HG03571 (cell line): ENCODE measurements at regions not wholly inside any gene's neighbourhood (a gene's known extent, or its start where the extent isn't known, plus 50 kb on each side); places are given as distances from the start of the nearest gene placed in this dataset.
"Not testable (repeated sequence)": the region's sequence is repeated elsewhere in the genome, so short reads cannot be mapped to it uniquely, and the experiment has no call there.

Source experiments
- ATAC-seq: cut with Tn5 transposase; IDR thresholded peaks from one replicate; pipeline ENCODE4 v1.9.1; 2021; ENCODE audit not compliant: unreplicated experiment

- ATAC-seq: no peak
These were observed 123.7 kb downstream of the COX18 start for GRCh38 chr4:72945719-72946336.

GRCh38 chr4:72942565-72942964, 127.0 kb downstream of the COX18 start:
- ATAC-seq: no peak

GRCh38 chr4:72938516-72938915, 131.0 kb downstream of the COX18 start:
- no peak for ATAC-seq

- ATAC-seq: no peak
These were observed 134.1 kb downstream of the COX18 start for GRCh38 chr4:72935462-72935861.

GRCh38 chr4:72933029-72933428, 136.5 kb downstream of the COX18 start:
- no peak for ATAC-seq

GRCh38 chr4:72931346-72931745, 138.2 kb downstream of the COX18 start:
- no peak for ATAC-seq

- ATAC-seq: not testable (repeated sequence)
These were observed 139.8 kb downstream of the COX18 start for GRCh38 chr4:72929596-72930274.

- no peak for ATAC-seq
These were observed 144.7 kb downstream of the COX18 start for GRCh38 chr4:72924814-72925213.

GRCh38 chr4:72919937-72920336, 149.6 kb downstream of the COX18 start:
- ATAC-seq: no peak

- no peak for ATAC-seq
These were observed 150.1 kb downstream of the COX18 start for GRCh38 chr4:72919464-72919863.

GRCh38 chr4:72918362-72918761, 151.2 kb downstream of the COX18 start:
- no peak for ATAC-seq

- no peak for ATAC-seq
These were observed 158.2 kb downstream of the COX18 start for GRCh38 chr4:72911316-72911715.

GRCh38 chr4:72909461-72909860, 160.1 kb downstream of the COX18 start:
- no peak for ATAC-seq

- no peak for ATAC-seq
These were observed 167.2 kb downstream of the COX18 start for GRCh38 chr4:72902354-72902753.

- ATAC-seq: no peak
These were observed 168.0 kb downstream of the COX18 start for GRCh38 chr4:72901553-72901952.

GRCh38 chr4:72900952-72901351, 168.6 kb downstream of the COX18 start:
- no peak for ATAC-seq

- ATAC-seq: no peak
These were observed 169.9 kb downstream of the COX18 start for GRCh38 chr4:72899621-72900020.

GRCh38 chr4:72899214-72899613, 170.3 kb downstream of the COX18 start:
- no peak for ATAC-seq

GRCh38 chr4:72896515-72896914, 173.0 kb downstream of the COX18 start:
- ATAC-seq: no peak

- ATAC-seq: no peak
These were observed 174.1 kb downstream of the COX18 start for GRCh38 chr4:72895408-72895807.

GRCh38 chr4:72893354-72894066, 176.0 kb downstream of the COX18 start:
- ATAC-seq: no peak

GRCh38 chr4:72888331-72888730, 181.2 kb downstream of the COX18 start:
- no peak for ATAC-seq
